ENCODE measurements at regions not wholly inside any gene's neighbourhood (a gene's known extent, or its start where the extent isn't known, plus 50 kb on each side); places are given as distances from the start of the nearest gene placed in this dataset.

GRCh38 chr18:59960272-59960671 lies 60.5 kb downstream of the PMAIP1 start:
- Histone ChIP-seq H3K4me3 (no peak overlapping the region), H3K27me3 (ENCODE audit: insufficient read depth in 3 of 3, low read length in 2 of 3) (peaks cover 0 to 3% (median 0%) of the 10 kb centered on the region in 3 donors), H3K9me3 (no peaks in the 10 kb centered on the region), H3K27ac (no peak overlapping the region), H3K4me1 (no peaks in the 10 kb centered on the region), H3K36me3 (ENCODE audit: insufficient read depth in 1 of 2, low read depth in 1 of 2) (no peaks in the 10 kb centered on the region)
- WGBS, 3 donors: 92 to 99% (median 97%) methylated on average over 2 of the region's 2 CpGs
- no peak for ATAC-seq
- TF ChIP-seq CTCF (IDR thresholded peaks at IDR 0.05): no peak
- intact Hi-C loops (cut with DNase I): no loop called here
- DNase-seq: no peak

GRCh38 chr18:59959606-59960005 lies 59.8 kb downstream of the PMAIP1 start:
- TF ChIP-seq CTCF (IDR thresholded peaks at IDR 0.05): no peak
- Histone ChIP-seq H3K4me1 (no peaks in the 10 kb centered on the region), H3K27ac (no peak overlapping the region), H3K27me3 (ENCODE audit: insufficient read depth in 3 of 3, low read length in 2 of 3) (no peaks in the 10 kb centered on the region), H3K4me3 (no peak overlapping the region), H3K9me3 (no peaks in the 10 kb centered on the region), H3K36me3 (ENCODE audit: insufficient read depth in 1 of 2, low read depth in 1 of 2) (no peaks in the 10 kb centered on the region)
- DNase-seq (no peak), ATAC-seq (no peak)
- 73 to 77% (median 76%) methylated on average over 2 of the region's 2 CpGs for WGBS, 3 donors
- intact Hi-C loops (cut with DNase I): no loop called here

- intact Hi-C loops (cut with DNase I): no loop called here
- 93 to 97% (median 94%) methylated on average over 3 of the region's 3 CpGs for WGBS, 3 donors
These were observed 59.3 kb downstream of the PMAIP1 start for GRCh38 chr18:59959073-59959472.

GRCh38 chr18:59957957-59958356 lies 58.2 kb downstream of the PMAIP1 start:
- H3K27ac ChIP-seq: no peak overlapping the region
- intact Hi-C loops (cut with DNase I): no loop called here
- ATAC-seq (no peak), DNase-seq (no peak)
- no peaks in the 10 kb centered on the region for H3K36me3 ChIP-seq (ENCODE audit: insufficient read depth in 1 of 2, low read depth in 1 of 2)
- no peaks in the 10 kb centered on the region for H3K9me3 ChIP-seq
- no peak overlapping the region for H3K4me3 ChIP-seq
- WGBS, 3 donors: 8 to 11% (median 10%) methylated on average over 2 of the region's 2 CpGs
- TF ChIP-seq CTCF (IDR thresholded peaks at IDR 0.05): no peak
- H3K27me3 ChIP-seq (ENCODE audit: insufficient read depth in 3 of 3, low read length in 2 of 3): no peaks in the 10 kb centered on the region
- no peaks in the 10 kb centered on the region for H3K4me1 ChIP-seq

More at GRCh38 chr18:59959073-59959472, 59.3 kb downstream of the PMAIP1 start:
- no peak for DNase-seq
- Histone ChIP-seq H3K9me3 (no peaks in the 10 kb centered on the region), H3K27ac (no peak overlapping the region), H3K4me3 (no peak overlapping the region), H3K4me1 (no peaks in the 10 kb centered on the region), H3K36me3 (ENCODE audit: insufficient read depth in 1 of 2, low read depth in 1 of 2) (no peaks in the 10 kb centered on the region), H3K27me3 (ENCODE audit: insufficient read depth in 3 of 3, low read length in 2 of 3) (no peaks in the 10 kb centered on the region)
- TF ChIP-seq CTCF (IDR thresholded peaks at IDR 0.05): no peak
- ATAC-seq: no peak

- H3K27me3 ChIP-seq (ENCODE audit: insufficient read depth in 3 of 3, low read length in 2 of 3): no peaks in the 10 kb centered on the region
- no peaks in the 10 kb centered on the region for H3K9me3 ChIP-seq
- TF ChIP-seq CTCF (IDR thresholded peaks at IDR 0.05): no peak
- WGBS, 3 donors: 48 to 61% (median 54%) methylated on average over 2 of the region's 2 CpGs
- H3K4me1 ChIP-seq: no peaks in the 10 kb centered on the region
- H3K36me3 ChIP-seq (ENCODE audit: insufficient read depth in 1 of 2, low read depth in 1 of 2): no peaks in the 10 kb centered on the region
- DNase-seq: no peak
- intact Hi-C loops (cut with DNase I): no loop called here
- no peak overlapping the region for H3K27ac ChIP-seq
- no peak for ATAC-seq
- no peak overlapping the region for H3K4me3 ChIP-seq
These were observed 55.0 kb downstream of the PMAIP1 start for GRCh38 chr18:59954755-59955156.

All from psoas muscle (tissue), 7 donors.